Neural cell (in vitro differentiated cells): ENCODE measurements at regions not wholly inside any gene's neighbourhood (a gene's known extent, or its start where the extent isn't known, plus 50 kb on each side); places are given as distances from the start of the nearest gene placed in this dataset.

ENCODE experiments used
- CTCF ChIP-seq: fragments of 450-650 bp; IDR thresholded peaks from 2 replicates; pipeline ENCODE4 v1.5.1; 2014; ENCODE audit warnings: antibody characterized with exemption, mild to moderate bottlenecking, moderate library complexity; ENCODE audit not compliant: poor library complexity, severe bottlenecking
- EZH2 ChIP-seq: fragments of 200-600, 300-800 bp; shearing (Covaris generic), sonication (generic); IDR thresholded peaks from 2 replicates; pipeline ENCODE4 v1.6.1; 2014; ENCODE audit warnings: antibody characterized with exemption, low read length, borderline replicate concordance, mild to moderate bottlenecking; ENCODE audit not compliant: insufficient read depth, poor library complexity, severe bottlenecking
- POLR2AphosphoS5 ChIP-seq: IDR thresholded peaks from 2 replicates; pipeline ENCODE4 v1.6.1; 2012
- RAD21 ChIP-seq: fragments of 450-650 bp; conservative IDR thresholded peaks from 2 replicates; pipeline ENCODE4 v1.6.1; 2014; ENCODE audit warnings: antibody characterized with exemption, mild to moderate bottlenecking, moderate library complexity
- TAF1 ChIP-seq: IDR thresholded peaks from 2 replicates; pipeline ENCODE4 v1.6.1; 2012; ENCODE audit warnings: low read depth

GRCh38 chr3:124676236-124676635 is 54.0 kb upstream of the UMPS start:
- TF ChIP-seq CTCF (no peak), RAD21 (no peak), POLR2AphosphoS5 (no peak), TAF1 (no peak), EZH2 (no peak)
